ENCODE measurements at regions not wholly inside any gene's neighbourhood (a gene's known extent, or its start where the extent isn't known, plus 50 kb on each side); places are given as distances from the start of the nearest gene placed in this dataset.
A peak's percentile ranks its signal among the peaks of the same experiment; 100 is the strongest.

- no peak for DNase-seq
Observed at GRCh38 chr11:32318071-32319055, 117.0 kb downstream of the WT1 start.

GRCh38 chr11:32323814-32324130 is 111.6 kb downstream of the WT1 start:
- no peak for DNase-seq

GRCh38 chr11:32325187-32325586 is 110.2 kb downstream of the WT1 start:
- no peak for DNase-seq

GRCh38 chr11:32325725-32326124 is 109.6 kb downstream of the WT1 start:
- no peak for DNase-seq

DNA sequence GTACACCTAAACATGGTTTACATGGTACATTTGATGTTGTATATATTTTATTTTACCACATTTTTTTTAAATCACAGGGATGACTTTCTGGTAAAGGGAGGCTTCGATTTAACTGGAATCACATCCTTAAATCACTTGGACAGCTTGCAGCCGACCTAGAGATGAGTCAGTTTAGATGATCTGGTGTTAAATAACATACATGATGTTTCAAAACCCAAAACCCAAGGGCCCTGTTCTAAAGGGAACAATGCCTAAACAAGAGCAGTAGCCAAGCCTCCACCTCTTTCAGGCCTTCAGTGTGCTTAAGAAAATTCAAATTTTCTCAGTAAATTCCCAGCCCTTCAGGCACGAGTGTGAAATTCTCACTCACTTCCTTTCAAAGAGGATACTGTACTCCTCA is 108.8 kb downstream of the WT1 start:
- no peak for DNase-seq

DNA sequence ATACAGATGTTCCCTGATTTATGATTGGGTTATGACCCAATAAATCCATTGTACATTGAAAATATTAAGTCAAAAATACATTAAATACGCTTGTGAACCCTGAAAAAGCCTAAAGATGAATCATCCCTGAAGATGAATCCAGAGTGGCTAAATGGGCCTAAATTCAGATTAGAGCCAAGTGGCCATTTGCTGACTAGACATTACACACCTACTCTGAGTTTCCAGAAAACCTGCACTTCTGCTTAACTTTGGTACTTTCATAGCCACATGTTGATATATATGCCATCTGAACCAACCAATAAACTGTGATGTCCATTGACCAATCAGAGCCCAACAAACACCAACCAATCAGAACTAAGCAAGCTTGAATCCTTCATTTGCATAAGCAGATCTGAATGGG is 106.9 kb downstream of the WT1 start:
- no peak for DNase-seq

GRCh38 chr11:32331098-32331497 is 104.2 kb downstream of the WT1 start:
- DNase-seq = no peak

GRCh38 chr11:32331792-32332191 is 103.5 kb downstream of the WT1 start:
- DNase-seq = no peak

- DNase-seq = no peak
Observed at GRCh38 chr11:32332990-32333319, 102.4 kb downstream of the WT1 start.

DNA sequence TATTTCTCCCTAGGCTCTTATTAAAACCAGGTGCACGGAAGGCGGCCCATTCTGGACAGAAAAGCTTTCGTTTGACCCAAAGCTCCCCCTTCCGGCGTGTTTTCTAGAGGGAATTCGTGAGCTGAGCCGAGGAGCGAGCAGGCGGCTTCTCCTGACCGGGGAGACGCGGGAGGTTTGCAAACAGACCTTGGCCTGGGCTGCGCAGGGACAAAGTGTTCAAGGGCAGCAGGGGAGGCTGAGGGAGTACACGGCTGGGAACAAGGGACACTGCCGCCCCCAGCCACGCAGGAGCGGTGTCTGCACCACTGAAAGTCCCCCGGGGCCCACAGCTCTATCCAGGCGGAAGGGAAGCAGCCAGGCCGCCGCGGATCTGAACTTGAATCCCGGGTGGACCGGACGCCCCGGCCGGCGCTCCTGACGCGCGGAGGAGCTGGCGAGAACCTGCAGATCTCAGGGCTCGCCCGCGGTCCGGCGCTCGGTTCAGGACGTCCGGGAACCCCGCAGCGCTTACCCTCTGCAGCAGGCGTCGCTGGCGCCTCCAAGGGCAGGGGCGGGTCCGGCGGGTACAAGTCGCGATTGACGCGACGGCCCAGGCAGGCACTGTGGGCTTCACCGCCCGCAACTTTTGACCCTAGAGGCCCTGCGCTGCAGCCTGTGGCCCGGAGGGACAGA is 101.9 kb downstream of the WT1 start:
- DNase-seq = peak; percentile 56

- no peak for DNase-seq
Observed at GRCh38 chr11:32334822-32335221, 100.5 kb downstream of the WT1 start.

Measured in hindlimb muscle (tissue), 1 donor.